GM23248 (cell line): ENCODE measurements at regions not wholly inside any gene's neighbourhood (a gene's known extent, or its start where the extent isn't known, plus 50 kb on each side); places are given as distances from the start of the nearest gene placed in this dataset.
"Not testable (repeated sequence)": the region's sequence is repeated elsewhere in the genome, so short reads cannot be mapped to it uniquely, and the experiment has no call there.

Source experiments
- EZH2 ChIP-seq: fragments of 200-600 bp; sonication (generic); IDR thresholded peaks from 2 replicates; pipeline ENCODE4 v1.6.1; 2018; ENCODE audit warnings: antibody characterized with exemption, mild to moderate bottlenecking; ENCODE audit not compliant: insufficient read depth, poor library complexity, severe bottlenecking
- EZH2phosphoT487 ChIP-seq: fragments of 200-600 bp; sonication (generic); IDR thresholded peaks from 2 replicates; pipeline ENCODE4 v1.6.1; 2018; ENCODE audit warnings: antibody characterized with exemption, moderate library complexity, mild to moderate bottlenecking, low read depth; ENCODE audit not compliant: insufficient read depth

GRCh38 chr7:24439104-24439503, 134.1 kb upstream of the PALS2 start:
- not testable (repeated sequence) for TF ChIP-seq EZH2, EZH2phosphoT487
